NCI-H2196 treated with DMSO at 0.1 percent for 48 hours (cell line): ENCODE measurements at regions not wholly inside any gene's neighbourhood (a gene's known extent, or its start where the extent isn't known, plus 50 kb on each side); places are given as distances from the start of the nearest gene placed in this dataset.
"Not testable (repeated sequence)": the region's sequence is repeated elsewhere in the genome, so short reads cannot be mapped to it uniquely, and the experiment has no call there.

Source experiments
- DNase-seq: peaks from one replicate; lab custom pipeline; 2025; ENCODE audit not compliant: unreplicated experiment; lab: John Stamatoyannopoulos, UW

DNA sequence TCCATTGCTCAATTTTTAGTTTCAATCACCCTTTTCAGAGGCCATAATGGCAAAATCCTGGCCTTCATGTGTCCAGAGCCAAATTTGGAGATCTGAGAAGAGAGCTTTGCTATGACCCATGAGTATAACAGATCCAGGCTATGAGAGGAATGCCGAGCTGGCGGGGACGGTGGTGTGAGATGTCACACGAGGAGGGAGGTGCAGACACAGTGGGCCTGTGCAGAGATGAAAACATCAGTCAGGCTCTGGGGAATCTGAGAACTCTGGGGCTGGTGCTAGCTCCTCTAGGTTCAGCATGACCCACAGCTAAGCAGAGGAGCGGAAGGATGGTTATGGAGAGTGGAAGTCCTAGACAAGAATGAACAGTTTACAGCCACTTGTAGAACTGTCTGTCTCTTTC, 398.3 kb upstream of the ATP10A start:
- no peak for DNase-seq

DNA sequence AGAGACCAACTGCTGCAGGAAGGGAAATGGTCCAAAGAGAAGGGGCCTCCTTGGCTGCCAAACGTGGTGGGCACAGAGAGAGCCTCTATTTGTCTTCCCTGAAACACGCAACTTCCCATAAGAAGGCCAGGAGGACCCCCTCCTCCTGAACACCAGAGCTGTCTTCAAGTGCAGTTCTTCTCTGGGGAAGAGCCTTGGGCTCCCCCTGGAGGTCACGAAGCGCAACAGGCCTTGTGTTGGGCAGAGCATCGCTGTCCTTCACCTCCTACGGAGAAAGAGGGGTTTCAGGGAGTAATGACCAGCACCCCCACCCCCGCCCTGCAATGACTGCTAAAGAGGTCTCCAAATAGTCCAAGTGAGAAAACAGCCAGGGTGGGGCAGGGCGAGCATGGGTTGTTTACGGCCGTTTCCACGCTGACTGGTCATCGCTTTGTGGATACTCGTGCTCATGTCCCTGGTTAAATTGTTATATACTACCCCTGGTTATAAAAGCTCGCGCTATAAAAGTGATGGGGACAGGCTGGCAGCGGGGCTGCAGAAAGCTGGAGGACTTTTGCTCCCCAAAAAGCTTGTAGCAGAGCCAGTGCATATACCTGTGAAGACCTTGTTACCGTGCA, 397.5 kb upstream of the ATP10A start:
- DNase-seq, result no peak

DNA sequence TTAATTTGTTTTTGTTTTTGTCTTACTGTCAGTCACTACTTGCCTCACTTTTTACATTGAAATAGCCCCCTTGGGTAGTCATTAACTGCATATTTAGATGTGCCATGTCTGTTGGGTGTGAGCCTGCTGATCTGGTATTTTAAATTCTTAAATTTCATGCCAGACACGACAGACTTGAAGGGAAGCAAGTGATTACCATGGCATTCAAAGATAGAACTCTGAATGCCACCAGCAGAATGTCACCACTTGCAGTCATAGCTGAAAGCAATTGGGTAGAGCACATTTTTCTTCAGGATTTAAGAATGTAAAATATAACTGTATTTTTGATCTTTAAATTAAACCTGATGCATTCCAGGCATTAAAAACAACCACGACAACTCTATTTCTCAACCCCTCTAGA, 396.5 kb upstream of the ATP10A start:
- no peak for DNase-seq

DNA sequence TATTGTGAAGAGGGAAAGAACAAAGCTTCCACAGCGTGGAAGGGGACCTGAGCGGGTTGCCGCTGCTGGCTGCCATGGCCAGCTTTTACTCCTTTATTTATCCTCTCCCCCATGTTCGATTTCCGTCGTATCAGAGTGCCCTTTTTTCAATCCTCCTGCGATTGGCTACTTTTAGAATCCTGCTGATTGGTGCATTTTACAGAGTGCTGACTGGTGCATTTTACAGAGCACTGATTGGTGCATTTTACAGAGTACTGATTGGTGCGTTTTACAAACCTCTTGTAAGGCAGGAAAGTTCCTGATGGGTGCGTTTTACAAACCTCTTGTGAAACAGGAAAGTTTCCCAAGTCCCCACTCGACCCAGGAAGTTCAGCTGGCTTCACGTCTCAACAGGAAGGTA, 381.7 kb upstream of the ATP10A start:
- DNase-seq, result not testable (repeated sequence)

DNA sequence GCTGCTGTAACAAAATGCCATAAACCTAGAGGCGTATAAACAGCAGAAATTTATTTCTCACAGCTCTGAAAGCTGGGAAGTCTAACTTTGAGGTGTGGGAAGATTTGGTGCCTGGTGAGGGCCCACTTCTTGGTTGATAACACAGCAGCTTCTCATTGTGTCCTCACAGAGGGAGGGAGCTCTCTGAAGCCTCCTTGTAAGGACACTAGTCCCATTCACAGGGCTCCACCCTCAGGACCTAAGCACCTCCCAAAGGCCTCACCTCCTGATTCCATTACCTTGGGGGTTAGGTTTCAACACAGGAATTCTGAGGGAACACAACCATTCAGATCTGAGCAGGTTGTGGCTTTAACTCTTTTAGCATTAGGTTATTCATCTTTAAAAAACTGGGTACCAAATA, 380.3 kb upstream of the ATP10A start:
- DNase-seq, result no peak

DNA sequence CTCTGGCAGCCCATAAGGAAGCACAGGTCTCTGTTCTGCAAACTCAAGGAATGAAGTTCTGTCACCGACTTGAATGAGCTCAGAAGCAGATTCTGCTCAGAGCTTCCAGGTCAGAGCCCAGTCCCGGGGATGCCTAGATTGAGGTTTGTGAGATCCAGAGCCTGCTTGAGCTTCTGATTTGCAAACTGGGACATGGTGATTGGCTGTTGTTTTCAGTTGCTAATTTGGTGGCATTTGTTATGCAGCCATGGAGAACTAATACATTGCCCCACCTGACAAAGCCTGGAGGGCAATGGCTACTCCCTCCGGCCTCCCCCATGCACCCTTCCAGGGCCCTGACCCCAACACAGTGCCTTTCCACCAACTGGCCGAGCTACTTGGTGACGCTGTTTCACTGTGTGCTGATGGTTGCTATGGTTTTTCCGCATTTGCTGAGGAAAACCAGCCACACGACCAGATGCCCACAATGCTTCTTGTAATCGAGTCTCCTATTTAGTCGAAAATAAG, 379.5 kb upstream of the ATP10A start:
- DNase-seq, result no peak

DNA sequence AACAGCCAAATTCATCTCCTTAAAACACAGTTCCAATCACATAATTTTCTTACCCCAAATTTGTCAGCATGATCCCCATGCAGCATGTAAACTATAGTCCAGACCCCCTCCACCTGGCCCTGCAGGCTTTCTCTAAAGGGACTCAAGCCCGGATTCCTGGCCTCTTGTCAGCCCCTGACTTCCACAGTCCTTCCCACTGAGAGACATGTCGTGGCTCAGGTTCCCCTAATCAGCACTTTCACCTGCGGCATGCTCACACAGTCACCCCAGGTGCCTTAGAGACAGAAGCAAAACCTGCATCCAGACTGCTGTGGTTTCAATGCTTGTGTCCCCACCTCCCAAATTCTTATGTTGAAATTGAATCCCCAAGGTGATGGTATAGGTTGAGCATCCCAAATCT, 372.7 kb upstream of the ATP10A start:
- DNase-seq, result no peak

DNA sequence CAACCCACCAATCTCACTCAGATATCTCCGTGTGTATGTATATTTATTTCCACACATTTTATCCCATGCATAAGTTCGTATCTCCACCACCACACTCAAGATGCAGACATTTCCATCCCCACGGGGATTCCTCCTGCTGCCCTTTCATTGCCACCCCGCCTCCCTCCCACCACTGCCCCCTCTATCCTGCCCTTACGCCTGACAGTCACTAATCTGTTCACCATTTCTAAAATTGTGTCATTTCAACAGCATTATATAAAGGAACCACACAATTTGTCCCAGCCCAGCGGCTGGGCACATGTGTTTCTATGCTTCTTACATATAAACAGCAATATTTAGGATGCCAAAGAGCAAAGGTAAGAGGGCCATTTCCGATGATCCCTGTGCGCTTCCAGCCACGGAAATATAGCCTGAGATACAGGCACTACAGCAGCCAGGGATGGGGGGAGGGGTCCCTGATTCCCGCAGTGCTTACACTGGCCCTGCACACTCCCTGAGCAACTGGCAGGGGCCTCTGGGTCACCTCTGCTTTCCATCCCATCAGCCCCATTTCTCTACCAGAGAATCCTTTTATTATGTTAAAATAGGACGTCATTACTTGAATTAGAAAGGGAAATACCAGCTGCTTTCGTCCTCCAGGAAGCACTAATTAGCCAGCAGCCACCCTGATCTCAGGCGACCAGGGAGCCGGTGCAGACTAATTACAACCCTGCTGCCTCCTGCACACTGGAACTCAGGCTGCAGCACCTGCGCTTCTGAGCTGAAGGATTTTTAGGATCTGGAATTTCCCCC, 372.0 kb upstream of the ATP10A start:
- no peak for DNase-seq

DNA sequence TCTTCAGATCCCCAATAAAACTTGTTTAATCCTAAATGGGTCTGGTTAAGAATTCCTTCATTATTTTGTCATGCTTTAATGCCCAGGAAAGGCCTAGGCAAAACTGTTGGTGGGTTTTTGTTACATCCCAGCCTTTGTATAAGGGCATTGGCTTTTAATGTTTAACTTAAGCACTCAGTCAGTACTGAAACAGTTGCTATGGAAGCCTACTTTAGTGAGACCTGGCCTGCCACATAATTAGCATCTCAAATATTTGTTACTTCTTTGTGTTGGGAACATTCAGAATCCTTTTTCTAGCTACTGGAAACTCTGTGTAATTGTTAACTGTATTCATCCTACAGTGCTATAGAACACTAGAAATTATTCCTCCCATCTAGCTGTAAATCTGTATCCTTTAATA, 369.6 kb upstream of the ATP10A start:
- DNase-seq, result no peak

DNA sequence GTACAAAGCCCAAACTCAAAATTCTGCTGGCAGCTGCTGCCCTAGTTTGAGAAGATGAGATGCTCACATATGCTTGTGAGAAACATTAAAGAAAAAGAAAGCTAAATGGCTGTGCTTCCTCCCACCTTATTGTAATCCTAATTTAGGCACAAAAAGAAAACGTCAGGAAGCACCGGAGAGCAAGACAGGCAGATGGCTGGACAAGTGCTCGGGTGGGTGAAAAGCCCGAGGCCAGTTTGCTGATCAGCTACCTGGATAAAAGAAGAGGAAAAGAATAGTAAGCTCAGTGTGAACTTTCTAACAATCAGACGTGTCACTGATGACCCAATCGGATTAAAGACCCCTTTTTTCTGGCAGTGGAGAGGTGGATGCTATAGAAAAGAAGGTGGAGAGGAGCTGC, 368.0 kb upstream of the ATP10A start:
- DNase-seq, result no peak

DNA sequence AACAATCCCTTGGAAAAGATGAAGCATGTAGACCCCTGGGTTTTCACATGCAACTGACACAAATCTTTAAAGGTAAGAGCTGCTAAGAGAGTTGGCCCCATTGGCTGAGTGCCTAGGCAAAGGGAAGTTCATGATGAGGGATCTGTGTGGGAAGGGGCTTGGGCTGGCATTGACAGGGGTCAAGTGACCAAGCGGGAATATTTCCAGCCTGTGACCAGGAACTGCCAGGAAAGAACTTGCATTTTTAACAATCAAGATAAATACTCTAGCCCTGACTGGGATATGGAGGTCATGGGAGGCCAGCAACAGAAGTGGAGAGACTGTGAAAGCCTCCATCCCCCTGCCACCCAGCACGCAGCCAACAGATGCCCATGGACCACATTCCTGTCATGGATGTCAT, 361.1 kb upstream of the ATP10A start:
- DNase-seq, result no peak

DNA sequence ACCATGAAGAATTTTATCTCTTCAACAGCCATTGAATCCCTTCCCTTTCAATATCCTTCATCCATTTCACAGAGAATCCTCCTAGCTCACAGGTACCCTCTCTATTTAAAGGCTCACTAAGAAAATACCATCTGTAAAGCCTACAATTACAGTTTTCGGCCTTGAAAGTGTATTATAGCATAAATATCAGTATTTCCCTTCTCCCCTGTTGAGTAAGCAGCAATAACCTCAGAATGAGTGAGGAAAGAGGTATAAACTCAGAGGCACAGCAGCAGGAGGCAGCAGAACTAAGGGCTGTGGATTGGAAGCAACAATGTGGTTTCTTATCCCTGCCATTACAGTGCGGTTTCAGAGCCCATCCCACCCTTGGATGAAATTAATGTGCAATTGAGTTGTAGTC, 360.6 kb upstream of the ATP10A start:
- DNase-seq, result no peak

DNA sequence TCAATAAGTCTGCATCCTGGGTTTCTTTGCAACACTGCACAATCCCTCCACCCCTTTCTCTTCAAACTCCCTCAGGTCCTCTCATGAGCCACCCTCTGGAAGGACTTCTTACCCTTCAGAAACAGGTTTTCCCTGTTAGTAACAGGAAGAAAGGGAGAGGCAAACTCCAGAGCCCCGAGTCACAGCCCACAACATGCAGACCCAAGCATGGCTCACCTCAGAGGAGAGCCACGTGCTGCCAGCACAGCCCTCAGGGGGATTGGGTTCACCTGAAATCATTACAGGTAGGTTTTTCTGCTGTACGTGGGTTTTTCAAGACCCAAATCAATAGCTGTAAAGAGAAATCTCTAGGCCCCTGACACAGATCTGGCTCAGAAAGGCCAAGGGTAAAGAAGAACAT, 359.7 kb upstream of the ATP10A start:
- DNase-seq, result no peak

DNA sequence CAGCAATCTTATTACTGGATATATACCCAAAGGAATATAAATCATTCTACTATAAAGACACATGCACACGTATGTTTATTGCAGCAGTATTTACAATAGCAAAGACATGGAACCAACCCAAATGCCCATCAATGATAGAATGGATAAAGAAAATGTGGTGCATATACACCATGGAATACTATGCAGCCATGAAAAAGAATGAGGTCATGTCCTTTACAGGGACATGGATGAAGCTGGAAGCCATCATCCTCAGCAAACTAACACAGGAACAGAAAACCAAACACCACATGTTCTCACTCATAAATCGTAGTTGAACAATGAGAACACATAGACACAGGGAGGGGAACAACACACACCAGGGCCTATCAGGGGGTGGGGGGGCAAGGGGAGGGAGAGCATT, 353.9 kb upstream of the ATP10A start:
- not testable (repeated sequence) for DNase-seq

DNA sequence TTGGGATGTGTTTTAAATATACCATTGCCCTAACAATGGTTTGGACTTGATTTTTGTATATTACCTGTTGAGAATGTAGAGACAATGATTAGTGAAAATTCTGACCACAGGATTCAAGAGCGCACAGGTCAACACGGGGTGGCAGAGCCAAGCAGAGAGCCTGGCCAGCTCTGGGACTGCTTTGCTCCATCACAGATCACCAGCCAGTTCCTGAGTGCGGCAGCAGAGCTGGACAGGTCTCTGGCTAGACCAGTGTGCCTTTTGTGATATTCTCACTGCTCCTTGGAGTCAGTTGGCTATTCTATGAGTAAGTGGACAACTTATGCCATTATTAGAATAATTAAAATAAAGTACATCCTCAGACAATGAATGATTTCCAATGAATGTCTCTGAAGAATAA, 351.2 kb upstream of the ATP10A start:
- no peak for DNase-seq

DNA sequence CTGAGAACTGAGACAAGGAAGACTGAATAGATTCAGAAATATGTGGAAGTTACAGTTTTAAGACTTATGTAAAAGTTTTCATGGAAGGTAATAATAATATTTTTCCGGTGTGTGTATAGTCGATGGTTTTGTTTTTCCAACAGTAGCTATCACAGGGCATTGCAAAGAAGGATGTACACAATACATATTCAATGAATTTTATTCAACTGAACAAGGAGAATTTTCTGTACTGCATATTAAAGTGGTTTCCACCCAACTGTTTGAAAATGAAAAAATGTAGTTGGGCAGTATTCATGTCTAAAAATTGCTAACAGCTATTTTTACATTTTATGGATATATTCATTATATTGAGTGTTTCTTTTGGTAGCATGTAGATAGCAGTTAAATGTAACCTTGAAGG, 350.3 kb upstream of the ATP10A start:
- no peak for DNase-seq

DNA sequence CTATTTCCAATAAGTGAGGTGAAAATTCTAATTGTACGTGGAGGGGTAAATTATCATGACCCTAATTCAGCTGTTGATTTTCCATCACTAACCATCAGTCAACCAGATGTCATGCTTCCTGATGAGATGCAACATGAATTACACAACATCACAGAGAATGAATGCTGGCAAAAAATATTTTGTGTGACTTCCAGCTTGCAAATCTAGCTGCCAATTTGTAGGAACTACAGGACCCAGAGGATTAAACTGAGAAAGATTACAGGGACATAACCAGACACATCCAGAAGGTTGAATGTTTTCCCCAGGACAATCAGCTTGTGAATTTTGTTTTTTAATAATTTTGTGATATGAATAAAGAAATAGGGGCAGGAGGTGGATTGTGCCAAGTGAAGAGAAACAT, 349.0 kb upstream of the ATP10A start:
- DNase-seq, result no peak

DNA sequence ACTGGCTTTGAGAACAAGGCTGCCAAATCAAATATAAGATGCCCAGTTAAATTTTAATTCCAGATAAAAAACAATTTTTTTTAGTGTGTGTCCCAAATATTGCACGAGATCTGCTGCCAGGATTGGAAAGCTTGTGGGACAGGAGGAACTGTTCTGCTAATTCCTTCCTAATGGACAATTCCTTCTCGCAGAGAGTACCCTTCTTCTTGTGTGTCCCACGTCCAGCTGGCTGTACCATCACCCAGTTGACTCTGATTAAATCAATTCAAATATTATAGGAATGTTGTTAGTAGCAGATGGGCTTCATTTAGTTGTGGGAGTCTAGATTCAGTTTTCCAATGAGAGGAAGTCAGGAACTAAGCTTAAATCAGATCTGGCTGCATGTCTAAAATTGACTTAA, 347.9 kb upstream of the ATP10A start:
- no peak for DNase-seq

DNA sequence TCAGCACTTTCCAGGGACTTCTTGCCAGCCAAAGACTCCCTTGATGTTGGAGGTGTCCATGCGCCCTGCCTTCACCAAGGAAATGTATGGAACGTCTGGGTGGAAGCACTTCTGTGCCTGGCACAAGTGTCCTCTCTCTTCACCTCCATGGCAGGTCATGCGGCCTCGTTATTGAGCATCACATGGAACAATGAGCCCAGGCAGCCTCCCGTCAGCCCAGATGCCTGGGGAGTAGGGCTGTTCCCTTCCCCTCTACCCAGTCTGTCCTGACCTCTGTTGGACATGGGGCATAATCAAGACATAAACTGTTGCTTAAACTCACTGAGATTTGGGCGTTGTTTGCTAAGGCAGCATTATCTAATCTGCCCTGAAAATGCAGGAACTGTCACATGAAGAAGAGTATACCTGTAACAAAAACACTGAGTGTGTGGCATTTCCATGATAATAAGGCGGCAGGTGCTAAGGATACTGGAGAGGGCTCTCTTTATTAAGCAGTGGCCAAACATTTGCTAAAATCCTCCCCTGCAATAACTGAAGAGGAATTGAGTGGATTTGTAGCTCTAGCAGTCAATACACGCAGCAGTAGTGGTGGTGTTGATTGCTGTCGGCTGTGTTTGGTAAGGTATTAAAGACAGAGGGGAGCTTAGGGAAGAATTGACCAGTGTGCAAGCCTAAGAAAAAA, 338.2 kb upstream of the ATP10A start:
- DNase-seq, result no peak

DNA sequence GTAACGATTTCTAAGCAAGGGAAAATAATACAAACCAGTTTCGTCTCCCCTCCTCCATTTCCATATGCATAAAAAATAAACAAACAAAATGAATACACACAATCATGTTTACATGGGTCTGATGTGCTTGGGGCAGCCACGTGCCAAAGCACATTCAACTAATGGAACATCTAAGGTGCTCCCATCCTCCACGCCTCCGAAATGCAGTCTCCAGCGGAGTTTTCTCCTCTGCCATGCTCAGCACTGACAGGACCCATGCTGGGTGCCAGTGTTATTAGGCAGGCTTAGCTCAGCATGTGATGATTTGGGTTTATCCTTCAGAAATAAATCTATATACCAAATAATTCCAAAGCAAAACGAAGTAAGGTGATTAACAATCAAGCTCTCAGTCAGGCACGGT, 337.3 kb upstream of the ATP10A start:
- DNase-seq, result no peak

DNA sequence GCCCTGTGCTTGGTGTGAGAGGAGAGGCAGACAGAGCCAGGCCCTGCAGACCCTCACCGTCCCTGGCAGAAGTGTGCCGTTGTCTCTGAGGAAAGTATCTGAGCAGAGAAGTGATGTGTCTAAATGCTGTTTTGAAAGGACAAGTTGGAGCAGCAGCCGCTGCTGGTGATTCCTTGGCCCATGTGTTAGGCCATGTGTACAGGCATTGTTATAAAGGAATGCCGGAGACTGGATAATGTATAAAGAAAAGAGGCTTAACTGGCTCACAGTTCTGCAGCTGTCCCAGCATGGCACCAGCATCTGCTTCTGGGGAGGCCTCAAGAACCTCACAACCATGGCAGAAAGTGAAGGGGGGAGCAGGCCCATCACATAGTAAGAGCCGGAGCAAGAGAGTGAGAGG, 334.6 kb upstream of the ATP10A start:
- DNase-seq, result no peak

DNA sequence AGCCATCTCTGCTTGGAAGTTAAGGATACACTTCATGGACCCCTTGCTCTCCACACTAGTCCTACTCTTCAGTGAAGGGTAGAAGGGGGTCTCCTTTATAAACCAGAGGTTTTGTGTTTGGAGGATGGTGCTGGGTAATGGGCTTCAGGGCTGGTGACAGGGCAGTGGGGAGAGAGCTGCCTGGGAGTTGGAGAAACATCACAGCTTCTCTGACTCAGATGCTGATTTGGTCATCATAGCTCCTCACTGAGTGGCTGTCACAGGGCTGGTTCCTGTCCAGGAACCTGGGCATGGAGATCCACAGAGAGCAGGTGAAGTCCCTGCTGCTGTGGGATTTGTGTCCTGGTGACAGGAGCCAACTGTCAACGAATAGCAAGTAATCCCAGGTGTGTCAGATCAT, 333.9 kb upstream of the ATP10A start:
- no peak for DNase-seq
